ENCODE measurements at regions not wholly inside any gene's neighbourhood (a gene's known extent, or its start where the extent isn't known, plus 50 kb on each side); places are given as distances from the start of the nearest gene placed in this dataset.

DNA sequence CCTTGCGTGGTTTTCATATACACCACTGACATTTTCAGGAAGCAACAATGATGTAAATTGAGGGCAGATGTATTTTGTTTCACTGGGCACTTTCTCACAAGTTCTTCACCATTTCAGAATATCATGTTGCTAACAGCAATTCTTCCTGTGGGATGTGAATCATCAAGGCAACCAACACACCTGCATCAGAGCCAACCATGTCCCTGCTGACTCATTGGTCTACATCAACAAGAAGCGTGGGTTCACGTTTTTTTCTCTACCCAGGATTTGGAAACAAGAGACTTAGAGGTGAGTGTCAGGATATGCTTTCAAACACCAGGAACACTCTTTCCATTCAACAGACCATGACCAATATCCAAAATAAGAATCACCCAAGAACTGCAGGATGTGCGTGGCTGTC is 203.9 kb downstream of the TEX36 start:
- no peak overlapping the region for H3K27ac Mint-ChIP-seq (ENCODE audit: unreplicated experiment)
- CTCF ChIA-PET, result no interaction called here
- Histone ChIP-seq H3K9me3 (no peaks in the 10 kb centered on the region), H3K4me1 (no peaks in the 10 kb centered on the region), H3K36me3 (ENCODE audit: control insufficient read depth, insufficient read depth, low read length) (no peaks in the 10 kb centered on the region), H3K27me3 (replicated peaks; ENCODE audit: control insufficient read depth, insufficient read depth, low read length) (peaks cover 1% of the 10 kb centered on the region), H3K4me3 (ENCODE audit: low read depth, low read length) (no peak overlapping the region)
- H3K27me3 Mint-ChIP-seq (ENCODE audit: insufficient read depth, unreplicated experiment), result peaks cover 30% of the 10 kb centered on the region
- POLR2A ChIA-PET, result no interaction called here
- intact Hi-C loops (cut with micrococcal nuclease; ENCODE audit: unreplicated experiment), result no loop called here
- H3K4me3 Mint-ChIP-seq (ENCODE audit: unreplicated experiment), result no peak overlapping the region
- no peaks in the 10 kb centered on the region for H3K9me3 Mint-ChIP-seq (ENCODE audit: unreplicated experiment)
- H3K4me1 Mint-ChIP-seq (ENCODE audit: low read depth, unreplicated experiment), result no peaks in the 10 kb centered on the region
- DNase-seq, result no peak
- no peaks in the 10 kb centered on the region for H3K36me3 Mint-ChIP-seq (ENCODE audit: insufficient read depth, unreplicated experiment)
- TF ChIP-seq, protein P1, sequence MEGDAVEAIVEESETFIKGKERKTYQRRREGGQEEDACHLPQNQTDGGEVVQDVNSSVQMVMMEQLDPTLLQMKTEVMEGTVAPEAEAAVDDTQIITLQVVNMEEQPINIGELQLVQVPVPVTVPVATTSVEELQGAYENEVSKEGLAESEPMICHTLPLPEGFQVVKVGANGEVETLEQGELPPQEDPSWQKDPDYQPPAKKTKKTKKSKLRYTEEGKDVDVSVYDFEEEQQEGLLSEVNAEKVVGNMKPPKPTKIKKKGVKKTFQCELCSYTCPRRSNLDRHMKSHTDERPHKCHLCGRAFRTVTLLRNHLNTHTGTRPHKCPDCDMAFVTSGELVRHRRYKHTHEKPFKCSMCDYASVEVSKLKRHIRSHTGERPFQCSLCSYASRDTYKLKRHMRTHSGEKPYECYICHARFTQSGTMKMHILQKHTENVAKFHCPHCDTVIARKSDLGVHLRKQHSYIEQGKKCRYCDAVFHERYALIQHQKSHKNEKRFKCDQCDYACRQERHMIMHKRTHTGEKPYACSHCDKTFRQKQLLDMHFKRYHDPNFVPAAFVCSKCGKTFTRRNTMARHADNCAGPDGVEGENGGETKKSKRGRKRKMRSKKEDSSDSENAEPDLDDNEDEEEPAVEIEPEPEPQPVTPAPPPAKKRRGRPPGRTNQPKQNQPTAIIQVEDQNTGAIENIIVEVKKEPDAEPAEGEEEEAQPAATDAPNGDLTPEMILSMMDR (IDR thresholded peaks at IDR 0.05; ENCODE audit: insufficient read depth in 1 of 2, low read depth in 1 of 2, low read length in 1 of 2, severe bottlenecking in 1 of 2, unreplicated experiment in 1 of 2), result no peak
- no TSS peak for BruUV-seq (replicated peaks)

DNA sequence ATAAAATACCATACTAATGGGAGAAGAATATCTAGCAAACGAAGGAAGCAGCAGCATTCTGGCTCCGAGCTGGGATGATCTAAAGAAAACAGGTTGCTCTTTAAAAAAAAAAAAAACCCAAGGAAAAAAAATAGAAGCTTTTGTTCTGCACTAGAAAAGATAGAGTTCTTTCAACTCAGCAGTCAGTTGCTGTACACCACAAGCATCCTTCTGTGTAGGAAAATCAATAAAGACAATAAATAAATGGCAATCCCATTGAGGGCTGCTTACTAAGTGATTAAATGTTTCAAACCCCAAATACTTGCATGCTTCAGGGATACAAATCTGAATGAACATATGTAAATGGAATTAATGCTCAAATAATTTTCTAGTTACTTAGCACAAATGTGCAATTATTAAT is 207.1 kb downstream of the TEX36 start:
- H3K36me3 ChIP-seq (ENCODE audit: control insufficient read depth, insufficient read depth, low read length), result no peaks in the 10 kb centered on the region
- no peaks in the 10 kb centered on the region for H3K9me3 ChIP-seq
- no peaks in the 10 kb centered on the region for H3K4me1 Mint-ChIP-seq (ENCODE audit: low read depth, unreplicated experiment)
- intact Hi-C loops (cut with micrococcal nuclease; ENCODE audit: unreplicated experiment), result no loop called here
- no peak overlapping the region for H3K4me3 Mint-ChIP-seq (ENCODE audit: unreplicated experiment)
- no peak overlapping the region for H3K27ac Mint-ChIP-seq (ENCODE audit: unreplicated experiment)
- H3K27me3 ChIP-seq (replicated peaks; ENCODE audit: control insufficient read depth, insufficient read depth, low read length), result peaks cover 1% of the 10 kb centered on the region
- H3K36me3 Mint-ChIP-seq (ENCODE audit: insufficient read depth, unreplicated experiment), result no peaks in the 10 kb centered on the region
- no peaks in the 10 kb centered on the region for H3K9me3 Mint-ChIP-seq (ENCODE audit: unreplicated experiment)
- TF ChIP-seq, protein P1 (IDR thresholded peaks at IDR 0.05; ENCODE audit: insufficient read depth in 1 of 2, low read depth in 1 of 2, low read length in 1 of 2, severe bottlenecking in 1 of 2, unreplicated experiment in 1 of 2), result no peak
- peaks cover 22% of the 10 kb centered on the region for H3K27me3 Mint-ChIP-seq (ENCODE audit: insufficient read depth, unreplicated experiment)
- ChIA-PET CTCF (no interaction called here), POLR2A (no interaction called here)
- no peak for DNase-seq
- BruUV-seq (replicated peaks), result no TSS peak
- no peak overlapping the region for H3K4me3 ChIP-seq (ENCODE audit: low read depth, low read length)
- H3K4me1 ChIP-seq, result no peaks in the 10 kb centered on the region

DNA sequence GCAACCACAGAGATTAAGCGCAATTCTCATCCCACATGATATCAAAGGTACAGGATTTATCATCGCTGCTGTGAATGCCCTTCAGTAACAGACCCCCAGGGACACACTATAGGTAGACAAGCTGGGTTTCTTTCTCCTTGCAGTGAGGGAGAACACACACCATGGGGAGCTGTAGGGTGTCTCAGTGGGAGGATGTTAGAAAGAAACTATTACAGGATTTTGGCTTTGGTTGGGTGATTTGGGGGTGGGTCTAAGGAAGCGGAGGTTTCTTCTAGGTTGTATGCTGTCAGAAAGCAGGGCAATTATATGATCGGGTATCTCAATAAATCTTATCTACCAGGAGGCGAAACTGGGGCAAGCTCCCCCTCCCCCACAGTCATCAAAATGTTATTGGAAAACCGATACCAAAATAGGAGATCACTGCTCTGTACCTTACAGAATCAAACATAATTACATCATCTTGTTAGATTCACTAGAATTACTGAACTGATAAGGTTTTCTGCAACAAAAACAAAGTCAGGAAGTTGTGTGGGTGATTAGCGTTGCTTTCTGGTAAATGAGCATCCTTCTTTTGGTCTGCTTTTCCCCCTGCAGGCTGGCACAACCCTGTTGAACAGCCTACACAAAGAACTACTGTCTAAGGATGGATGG is 209.7 kb downstream of the TEX36 start:
- H3K36me3 ChIP-seq (ENCODE audit: control insufficient read depth, insufficient read depth, low read length), result no peaks in the 10 kb centered on the region
- H3K27me3 Mint-ChIP-seq (ENCODE audit: insufficient read depth, unreplicated experiment), result peaks cover 20% of the 10 kb centered on the region

More for the DNA sequence above, 209.7 kb downstream of the TEX36 start:
- H3K4me3 ChIP-seq (ENCODE audit: low read depth, low read length), result no peak overlapping the region
- TF ChIP-seq, protein P1 (IDR thresholded peaks at IDR 0.05; ENCODE audit: insufficient read depth in 1 of 2, low read depth in 1 of 2, low read length in 1 of 2, severe bottlenecking in 1 of 2, unreplicated experiment in 1 of 2), result no peak
- no peaks in the 10 kb centered on the region for H3K4me1 Mint-ChIP-seq (ENCODE audit: low read depth, unreplicated experiment)
- no peaks in the 10 kb centered on the region for H3K9me3 Mint-ChIP-seq (ENCODE audit: unreplicated experiment)
- CTCF ChIA-PET, result no interaction called here
- H3K4me3 Mint-ChIP-seq (ENCODE audit: unreplicated experiment), result no peak overlapping the region
- no peak for DNase-seq
- no TSS peak for BruUV-seq (replicated peaks)
- H3K9me3 ChIP-seq, result no peaks in the 10 kb centered on the region
- H3K36me3 Mint-ChIP-seq (ENCODE audit: insufficient read depth, unreplicated experiment), result no peaks in the 10 kb centered on the region
- H3K27me3 ChIP-seq (replicated peaks; ENCODE audit: control insufficient read depth, insufficient read depth, low read length), result peaks cover 1% of the 10 kb centered on the region
- no peak overlapping the region for H3K27ac Mint-ChIP-seq (ENCODE audit: unreplicated experiment)
- POLR2A ChIA-PET, result no interaction called here
- intact Hi-C loops (cut with micrococcal nuclease; ENCODE audit: unreplicated experiment), result no loop called here
- no peaks in the 10 kb centered on the region for H3K4me1 ChIP-seq
